DMS153 treated with DMSO at 0.1 percent for 48 hours (cell line): ENCODE measurements at regions not wholly inside any gene's neighbourhood (a gene's known extent, or its start where the extent isn't known, plus 50 kb on each side); places are given as distances from the start of the nearest gene placed in this dataset.

Source experiments
- DNase-seq: peaks from one replicate; lab custom pipeline; 2025; ENCODE audit not compliant: unreplicated experiment; lab: John Stamatoyannopoulos, UW

GRCh38 chr20:2234598-2235191 is 61.1 kb upstream of the TGM3 start:
- peak; percentile 54 for DNase-seq

GRCh38 chr20:2236256-2236655 is 59.5 kb upstream of the TGM3 start:
- DNase-seq: no peak

- no peak for DNase-seq
Observed at GRCh38 chr20:2237059-2237458, 58.7 kb upstream of the TGM3 start.

- DNase-seq: no peak
Observed at GRCh38 chr20:2238601-2239000, 57.2 kb upstream of the TGM3 start.

GRCh38 chr20:2240835-2241234 is 55.0 kb upstream of the TGM3 start:
- no peak for DNase-seq

- DNase-seq: no peak
Observed at GRCh38 chr20:2242678-2243077, 53.1 kb upstream of the TGM3 start.

- no peak for DNase-seq
Observed at GRCh38 chr20:2244523-2244922, 51.3 kb upstream of the TGM3 start.

GRCh38 chr20:2244993-2245392 is 50.8 kb upstream of the TGM3 start:
- no peak for DNase-seq

GRCh38 chr20:2245637-2246036 is 50.2 kb upstream of the TGM3 start:
- no peak for DNase-seq
